ENCODE measurements at regions not wholly inside any gene's neighbourhood (a gene's known extent, or its start where the extent isn't known, plus 50 kb on each side); places are given as distances from the start of the nearest gene placed in this dataset.
A peak's percentile ranks its signal among the peaks of the same experiment; 100 is the strongest.

GRCh38 chr2:196224756-196225155 lies 53.4 kb upstream of the STK17B start:
- H3K27ac ChIP-seq (ENCODE audit: low read length), result no peak overlapping the region
- H3K4me1 ChIP-seq (ENCODE audit: low read length), result no peaks in the 10 kb centered on the region
- H3K27me3 ChIP-seq (ENCODE audit: low read depth, low read length), result no peaks in the 10 kb centered on the region
- no peak overlapping the region for H3K9ac ChIP-seq (ENCODE audit: low read length)
- no peak overlapping the region for H3K4me2 ChIP-seq (ENCODE audit: low read length)
- H3K4me3 ChIP-seq (ENCODE audit: low read length), result no peak overlapping the region
- TF ChIP-seq EZH2phosphoT487 (IDR thresholded peaks at IDR 0.05; ENCODE audit: low read depth) (no peak), CTCF (IDR thresholded peaks at IDR 0.05; ENCODE audit: low read depth, low read length) (no peak)
- H3K36me3 ChIP-seq (replicated peaks; ENCODE audit: low read depth, low read length), result no peaks in the 10 kb centered on the region
- no peaks in the 10 kb centered on the region for H3K79me2 ChIP-seq (ENCODE audit: low read length)
- no peaks in the 10 kb centered on the region for H4K20me1 ChIP-seq (ENCODE audit: insufficient read depth, low read length)
- no peak overlapping the region for H2AFZ ChIP-seq (ENCODE audit: low read depth, low read length)
- H3K9me3 ChIP-seq (ENCODE audit: insufficient read depth, low read length), result no peaks in the 10 kb centered on the region

GRCh38 chr2:196225213-196225612 lies 53.8 kb upstream of the STK17B start:
- Histone ChIP-seq H3K9me3 (ENCODE audit: insufficient read depth, low read length) (no peaks in the 10 kb centered on the region), H2AFZ (ENCODE audit: low read depth, low read length) (no peak overlapping the region), H3K79me2 (ENCODE audit: low read length) (no peaks in the 10 kb centered on the region), H3K27ac (ENCODE audit: low read length) (no peak overlapping the region), H3K4me2 (ENCODE audit: low read length) (no peak overlapping the region), H3K9ac (ENCODE audit: low read length) (no peak overlapping the region), H3K27me3 (ENCODE audit: low read depth, low read length) (no peaks in the 10 kb centered on the region), H3K36me3 (replicated peaks; ENCODE audit: low read depth, low read length) (no peaks in the 10 kb centered on the region), H4K20me1 (ENCODE audit: insufficient read depth, low read length) (no peaks in the 10 kb centered on the region), H3K4me1 (ENCODE audit: low read length) (no peaks in the 10 kb centered on the region), H3K4me3 (ENCODE audit: low read length) (no peak overlapping the region)
- no peak for TF ChIP-seq EZH2phosphoT487 (IDR thresholded peaks at IDR 0.05; ENCODE audit: low read depth)
- TF ChIP-seq CTCF (IDR thresholded peaks at IDR 0.05; ENCODE audit: low read depth, low read length), result no peak

- no peak overlapping the region for H3K4me3 ChIP-seq (ENCODE audit: low read length)
- no peak overlapping the region for H3K27ac ChIP-seq (ENCODE audit: low read length)
- no peaks in the 10 kb centered on the region for H3K36me3 ChIP-seq (replicated peaks; ENCODE audit: low read depth, low read length)
- TF ChIP-seq EZH2phosphoT487 (IDR thresholded peaks at IDR 0.05; ENCODE audit: low read depth), result no peak
- TF ChIP-seq CTCF (IDR thresholded peaks at IDR 0.05; ENCODE audit: low read depth, low read length), result no peak
- H3K9ac ChIP-seq (ENCODE audit: low read length), result no peak overlapping the region
- H4K20me1 ChIP-seq (ENCODE audit: insufficient read depth, low read length), result no peaks in the 10 kb centered on the region
- no peak overlapping the region for H2AFZ ChIP-seq (ENCODE audit: low read depth, low read length)
- H3K4me2 ChIP-seq (ENCODE audit: low read length), result no peak overlapping the region
- no peaks in the 10 kb centered on the region for H3K4me1 ChIP-seq (ENCODE audit: low read length)
- no peaks in the 10 kb centered on the region for H3K79me2 ChIP-seq (ENCODE audit: low read length)
- H3K27me3 ChIP-seq (ENCODE audit: low read depth, low read length), result no peaks in the 10 kb centered on the region
- H3K9me3 ChIP-seq (ENCODE audit: insufficient read depth, low read length), result no peaks in the 10 kb centered on the region
Measured at GRCh38 chr2:196226058-196226706, 54.8 kb upstream of the STK17B start.

- Histone ChIP-seq H3K4me1 (ENCODE audit: low read length) (no peaks in the 10 kb centered on the region), H4K20me1 (ENCODE audit: insufficient read depth, low read length) (no peaks in the 10 kb centered on the region), H3K27me3 (ENCODE audit: low read depth, low read length) (no peaks in the 10 kb centered on the region), H3K27ac (ENCODE audit: low read length) (no peak overlapping the region), H3K9ac (ENCODE audit: low read length) (no peak overlapping the region), H2AFZ (ENCODE audit: low read depth, low read length) (peak overlapping the region; percentile 42; the same call in 1 of the 2 replicates), H3K4me2 (ENCODE audit: low read length) (no peak overlapping the region), H3K36me3 (replicated peaks; ENCODE audit: low read depth, low read length) (no peaks in the 10 kb centered on the region), H3K9me3 (ENCODE audit: insufficient read depth, low read length) (no peaks in the 10 kb centered on the region), H3K79me2 (ENCODE audit: low read length) (no peaks in the 10 kb centered on the region), H3K4me3 (ENCODE audit: low read length) (no peak overlapping the region)
- TF ChIP-seq CTCF (IDR thresholded peaks at IDR 0.05; ENCODE audit: low read depth, low read length) (no peak), EZH2phosphoT487 (IDR thresholded peaks at IDR 0.05; ENCODE audit: low read depth) (no peak)
Measured at GRCh38 chr2:196226707-196227065, 55.3 kb upstream of the STK17B start.

Data from OCI-LY3 (cell line).